ENCODE measurements at regions not wholly inside any gene's neighbourhood (a gene's known extent, or its start where the extent isn't known, plus 50 kb on each side); places are given as distances from the start of the nearest gene placed in this dataset.

GRCh38 chr5:161030229-161030628 is 178.2 kb upstream of the ATP10B start:
- no peak overlapping the region for H3K27ac ChIP-seq (ENCODE audit: low read depth, low read length)
- no peak for DNase-seq (ENCODE audit: insufficient read length, low spot score, missing footprints)

GRCh38 chr5:161027763-161028162 is 175.8 kb upstream of the ATP10B start:
- H3K9me3 ChIP-seq (ENCODE audit: low read depth, low read length), result no peaks in the 10 kb centered on the region
- H3K36me3 ChIP-seq (ENCODE audit: insufficient read depth, low read length), result no peaks in the 10 kb centered on the region
- H3K4me1 ChIP-seq (ENCODE audit: insufficient read depth, low read length), result no peaks in the 10 kb centered on the region
- H2AFZ ChIP-seq (ENCODE audit: low read length), result no peak overlapping the region
- no peaks in the 10 kb centered on the region for H3K27me3 ChIP-seq (ENCODE audit: insufficient read depth, low read length)
- DNase-seq (ENCODE audit: insufficient read length, low spot score, missing footprints), result no peak
- H3K27ac ChIP-seq (ENCODE audit: low read depth, low read length), result no peak overlapping the region
- no peaks in the 10 kb centered on the region for H4K20me1 ChIP-seq (ENCODE audit: insufficient read depth, low read length)
- no peak for TF ChIP-seq CTCF (IDR thresholded peaks at IDR 0.05; ENCODE audit: extremely low read depth, low read depth, low read length)
- H3K4me2 ChIP-seq (ENCODE audit: insufficient read depth, low read length), result no peak overlapping the region
- H3K4me3 ChIP-seq (ENCODE audit: insufficient read depth, low read length), result no peak overlapping the region
- H3K79me2 ChIP-seq (ENCODE audit: insufficient read depth, low read length), result no peaks in the 10 kb centered on the region

More at GRCh38 chr5:161030229-161030628, 178.2 kb upstream of the ATP10B start:
- Histone ChIP-seq H2AFZ (ENCODE audit: low read length) (no peak overlapping the region), H3K4me1 (ENCODE audit: insufficient read depth, low read length) (no peaks in the 10 kb centered on the region), H3K4me2 (ENCODE audit: insufficient read depth, low read length) (no peak overlapping the region), H3K27me3 (ENCODE audit: insufficient read depth, low read length) (no peaks in the 10 kb centered on the region), H3K4me3 (ENCODE audit: insufficient read depth, low read length) (no peak overlapping the region), H3K79me2 (ENCODE audit: insufficient read depth, low read length) (no peaks in the 10 kb centered on the region), H3K9me3 (ENCODE audit: low read depth, low read length) (no peaks in the 10 kb centered on the region), H3K36me3 (ENCODE audit: insufficient read depth, low read length) (no peaks in the 10 kb centered on the region), H4K20me1 (ENCODE audit: insufficient read depth, low read length) (no peaks in the 10 kb centered on the region)
- no peak for TF ChIP-seq CTCF (IDR thresholded peaks at IDR 0.05; ENCODE audit: extremely low read depth, low read depth, low read length)

GRCh38 chr5:161023551-161023950 is 171.5 kb upstream of the ATP10B start:
- TF ChIP-seq CTCF (IDR thresholded peaks at IDR 0.05; ENCODE audit: extremely low read depth, low read depth, low read length), result no peak
- no peak for DNase-seq (ENCODE audit: insufficient read length, low spot score, missing footprints)
- peaks cover 4% of the 10 kb centered on the region for H3K9me3 ChIP-seq (ENCODE audit: low read depth, low read length)
- H3K4me1 ChIP-seq (ENCODE audit: insufficient read depth, low read length), result no peaks in the 10 kb centered on the region
- no peak overlapping the region for H3K27ac ChIP-seq (ENCODE audit: low read depth, low read length)
- H3K36me3 ChIP-seq (ENCODE audit: insufficient read depth, low read length), result no peaks in the 10 kb centered on the region
- no peaks in the 10 kb centered on the region for H3K79me2 ChIP-seq (ENCODE audit: insufficient read depth, low read length)
- H4K20me1 ChIP-seq (ENCODE audit: insufficient read depth, low read length), result no peaks in the 10 kb centered on the region
- H2AFZ ChIP-seq (ENCODE audit: low read length), result no peak overlapping the region
- no peak overlapping the region for H3K4me2 ChIP-seq (ENCODE audit: insufficient read depth, low read length)
- no peaks in the 10 kb centered on the region for H3K27me3 ChIP-seq (ENCODE audit: insufficient read depth, low read length)
- no peak overlapping the region for H3K4me3 ChIP-seq (ENCODE audit: insufficient read depth, low read length)

GRCh38 chr5:161022151-161022550 is 170.1 kb upstream of the ATP10B start:
- TF ChIP-seq CTCF (IDR thresholded peaks at IDR 0.05; ENCODE audit: extremely low read depth, low read depth, low read length), result no peak
- no peak for DNase-seq (ENCODE audit: insufficient read length, low spot score, missing footprints)
- H3K4me1 ChIP-seq (ENCODE audit: insufficient read depth, low read length), result no peaks in the 10 kb centered on the region
- H3K79me2 ChIP-seq (ENCODE audit: insufficient read depth, low read length), result no peaks in the 10 kb centered on the region
- no peak overlapping the region for H3K27ac ChIP-seq (ENCODE audit: low read depth, low read length)
- no peaks in the 10 kb centered on the region for H3K27me3 ChIP-seq (ENCODE audit: insufficient read depth, low read length)
- peaks cover 4% of the 10 kb centered on the region for H3K9me3 ChIP-seq (ENCODE audit: low read depth, low read length)
- H3K36me3 ChIP-seq (ENCODE audit: insufficient read depth, low read length), result no peaks in the 10 kb centered on the region
- H4K20me1 ChIP-seq (ENCODE audit: insufficient read depth, low read length), result no peaks in the 10 kb centered on the region
- H3K4me3 ChIP-seq (ENCODE audit: insufficient read depth, low read length), result no peak overlapping the region
- H3K4me2 ChIP-seq (ENCODE audit: insufficient read depth, low read length), result no peak overlapping the region
- no peak overlapping the region for H2AFZ ChIP-seq (ENCODE audit: low read length)

All from osteoblast (primary cell).